Hepatic stellate cell (primary cell): ENCODE measurements at regions not wholly inside any gene's neighbourhood (a gene's known extent, or its start where the extent isn't known, plus 50 kb on each side); places are given as distances from the start of the nearest gene placed in this dataset.

Source experiments
- DNase-seq: peaks from one replicate; pipeline ENCODE4 v3.0.0; 2011; ENCODE audit warnings: low spot score

DNA sequence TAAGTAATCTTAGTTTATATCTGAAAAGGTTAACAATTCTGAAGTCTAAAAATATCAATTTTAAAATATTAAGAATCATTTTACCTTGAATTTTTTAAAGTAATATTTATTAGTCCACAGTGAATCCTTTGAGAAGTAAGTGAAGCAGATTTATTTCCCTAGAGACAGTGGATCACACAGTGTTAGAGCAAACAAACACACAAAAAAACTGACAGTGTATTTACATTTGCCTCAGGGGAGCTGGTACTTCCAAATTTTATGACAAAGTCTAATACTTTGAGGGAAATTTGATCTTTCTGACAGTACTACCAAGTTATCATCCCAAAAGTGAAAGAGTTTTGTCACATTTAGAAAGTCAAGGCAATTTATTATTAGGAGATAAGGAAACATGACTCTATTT lies 1750.6 kb upstream of the CDH9 start:
- no peak for DNase-seq

DNA sequence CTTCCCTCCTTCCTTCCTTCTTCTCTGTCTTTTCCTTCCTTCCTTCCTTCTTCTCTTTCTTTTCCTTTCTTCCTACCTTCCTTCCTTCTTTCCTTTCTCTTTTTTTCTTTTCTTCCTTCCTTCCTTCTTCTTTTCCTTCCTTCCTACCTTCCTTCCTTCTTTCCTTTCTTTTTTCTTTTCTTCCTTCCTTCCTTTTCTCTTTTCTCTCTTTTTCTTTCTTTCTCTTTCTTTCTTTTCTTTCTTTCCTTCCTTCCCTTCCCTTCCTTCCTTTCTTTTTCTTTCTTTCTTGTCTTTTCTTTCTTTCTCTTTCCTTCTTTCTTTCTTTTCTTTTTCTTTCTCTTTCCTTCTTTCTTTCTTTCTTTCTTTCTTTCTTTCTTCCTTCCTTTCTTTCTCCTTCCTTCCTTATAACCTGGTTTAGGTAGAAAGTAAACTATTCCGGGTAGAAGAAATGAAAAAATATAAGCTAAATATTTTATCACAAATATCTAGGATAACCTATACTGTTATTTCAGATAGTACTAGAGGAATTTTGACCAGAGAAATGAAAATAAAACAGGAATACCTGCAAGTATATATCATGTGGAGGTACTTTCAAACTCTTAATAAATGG lies 1741.8 kb upstream of the CDH9 start:
- DNase-seq: no peak

DNA sequence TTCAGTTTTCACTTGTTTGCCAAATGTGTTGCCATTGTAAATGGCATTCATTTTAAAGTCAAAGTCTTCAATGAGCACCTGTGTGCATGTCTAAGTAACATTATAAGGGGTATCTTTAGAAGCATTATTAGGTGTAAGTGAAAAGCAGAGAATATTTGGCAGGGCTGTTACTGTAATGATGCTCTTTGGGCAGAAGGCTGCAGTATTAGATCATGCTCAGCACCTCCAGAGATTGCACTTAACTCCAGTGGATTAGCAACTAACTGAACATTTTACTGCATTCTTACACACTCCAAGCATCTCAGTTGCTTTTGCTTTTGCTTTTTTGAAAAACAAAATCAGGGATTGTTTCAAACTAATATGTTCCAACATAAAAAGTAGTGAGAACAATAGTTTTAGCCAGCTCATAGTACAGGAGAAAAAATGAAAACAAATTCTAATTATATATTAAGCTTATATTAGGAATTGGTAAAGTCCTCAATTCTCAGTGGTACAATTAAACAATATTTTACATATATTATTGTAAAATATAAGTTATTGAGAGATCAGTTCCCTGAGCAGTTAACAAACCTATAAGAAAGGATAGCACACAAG lies 1740.9 kb upstream of the CDH9 start:
- no peak for DNase-seq

DNA sequence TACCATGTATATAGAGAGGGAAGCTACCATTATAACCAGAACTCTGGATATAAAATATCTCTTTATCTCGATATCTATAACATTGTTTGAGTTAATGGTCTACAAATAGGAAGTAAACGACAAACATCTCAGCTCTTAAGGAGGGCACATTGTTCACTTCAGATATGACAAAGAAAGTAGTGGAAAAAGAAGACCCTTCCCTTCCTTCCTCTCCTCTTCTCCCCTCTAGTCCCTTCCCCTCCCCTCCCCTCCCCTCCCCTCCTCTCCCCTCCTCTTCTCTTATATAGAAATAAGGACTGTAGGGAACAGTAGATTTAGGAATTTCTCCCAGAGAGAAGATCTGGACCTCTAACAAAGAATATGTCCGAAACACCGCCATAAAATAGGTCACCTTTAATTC lies 1731.9 kb upstream of the CDH9 start:
- no peak for DNase-seq

DNA sequence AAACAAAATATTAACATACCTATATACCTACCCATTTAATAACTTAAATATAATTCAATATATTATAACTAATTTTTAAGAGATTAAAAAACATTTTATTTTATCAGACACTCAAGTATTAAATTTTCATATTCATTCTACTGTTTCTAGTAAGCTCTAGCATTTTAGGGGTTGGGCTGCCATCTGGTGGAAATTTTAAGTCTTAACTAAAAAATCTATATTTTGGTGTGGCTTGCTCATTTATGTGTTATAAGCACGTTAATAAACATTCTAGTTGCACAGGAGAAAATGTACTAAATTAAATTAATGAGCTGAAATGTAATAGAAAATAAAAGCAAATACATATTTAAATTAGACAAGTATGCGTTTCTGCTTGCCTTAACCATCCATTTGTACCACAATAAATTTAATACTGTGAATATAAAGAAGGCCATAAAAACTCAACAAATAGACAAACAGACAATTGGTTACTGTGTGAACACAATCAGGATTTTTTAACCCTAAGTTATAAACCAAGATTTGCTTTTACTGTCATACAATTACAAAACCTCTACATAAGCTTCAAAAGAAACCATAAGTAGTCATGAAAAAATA lies 1728.3 kb upstream of the CDH9 start:
- DNase-seq: no peak

DNA sequence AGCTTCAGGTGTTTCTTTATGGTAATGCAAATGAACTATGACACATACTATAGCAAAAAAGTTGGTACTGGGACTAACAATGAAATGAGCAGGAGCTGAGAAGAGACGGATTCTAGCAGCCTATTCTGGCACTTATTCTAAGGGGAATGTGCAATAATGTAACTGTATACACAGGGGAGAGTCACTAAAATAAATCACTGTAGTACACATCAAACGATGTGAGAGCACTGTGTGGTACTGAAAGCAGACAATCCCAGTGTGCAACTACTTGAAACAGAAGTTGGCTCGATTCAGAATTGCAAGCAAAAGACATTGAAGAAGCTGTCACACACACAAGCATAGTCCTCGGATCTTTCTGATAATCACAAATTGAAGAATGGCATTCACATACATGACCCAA lies 1713.0 kb upstream of the CDH9 start:
- no peak for DNase-seq

DNA sequence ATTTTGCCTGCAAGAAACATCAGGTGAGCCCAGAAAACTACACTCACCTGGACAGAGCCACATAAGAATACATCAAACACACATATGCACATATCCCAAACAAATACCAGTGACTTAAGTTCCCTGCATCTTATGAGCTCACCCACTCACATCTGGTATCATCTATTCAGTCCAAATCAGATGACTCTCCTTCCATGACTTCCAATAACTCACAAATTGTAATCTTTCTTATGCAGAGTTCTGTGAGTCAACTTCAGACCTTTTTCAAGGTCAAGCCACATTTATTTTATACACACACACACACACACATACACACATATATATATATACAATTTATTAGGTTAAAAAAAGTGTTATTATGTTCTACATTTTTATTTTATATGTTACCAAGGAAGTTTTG lies 1711.9 kb upstream of the CDH9 start:
- DNase-seq: no peak

DNA sequence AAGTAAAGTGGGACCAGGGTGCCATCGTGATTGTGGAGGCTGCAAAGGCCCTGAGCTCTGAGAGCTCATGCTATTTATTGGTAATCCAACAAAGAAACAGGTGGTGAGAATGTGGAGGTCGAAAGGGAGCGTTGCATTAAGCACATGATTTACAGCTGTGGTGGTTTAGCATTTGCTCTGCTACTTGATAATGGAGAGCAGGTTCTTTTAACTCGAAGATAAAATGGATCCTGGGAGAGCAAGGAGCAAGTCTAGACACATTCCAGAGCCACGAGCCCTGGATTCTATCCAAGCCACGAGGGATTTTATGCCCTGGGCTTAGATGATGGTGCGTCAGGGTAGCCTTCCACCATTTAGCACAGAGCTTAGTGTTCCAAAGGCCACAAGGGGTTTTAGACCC lies 1710.1 kb upstream of the CDH9 start:
- DNase-seq: no peak

DNA sequence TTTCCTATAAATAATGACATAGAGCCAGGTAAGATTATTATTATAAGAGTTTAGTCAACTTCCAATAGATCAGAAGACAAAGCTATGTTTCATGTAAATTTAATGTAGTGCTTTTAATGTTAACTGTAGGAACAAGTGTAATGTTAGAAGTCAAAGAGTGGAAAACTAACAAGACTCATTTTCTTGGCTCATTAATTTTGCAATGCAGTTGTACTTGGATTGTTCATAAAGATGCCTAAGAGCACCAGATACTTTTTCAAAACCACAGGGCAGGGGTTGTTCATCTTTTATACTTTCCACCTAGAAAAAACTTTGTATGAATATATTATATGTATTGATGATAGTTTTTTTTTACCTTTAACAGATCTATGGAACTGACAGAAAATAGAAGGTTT lies 1705.3 kb upstream of the CDH9 start:
- DNase-seq: no peak

DNA sequence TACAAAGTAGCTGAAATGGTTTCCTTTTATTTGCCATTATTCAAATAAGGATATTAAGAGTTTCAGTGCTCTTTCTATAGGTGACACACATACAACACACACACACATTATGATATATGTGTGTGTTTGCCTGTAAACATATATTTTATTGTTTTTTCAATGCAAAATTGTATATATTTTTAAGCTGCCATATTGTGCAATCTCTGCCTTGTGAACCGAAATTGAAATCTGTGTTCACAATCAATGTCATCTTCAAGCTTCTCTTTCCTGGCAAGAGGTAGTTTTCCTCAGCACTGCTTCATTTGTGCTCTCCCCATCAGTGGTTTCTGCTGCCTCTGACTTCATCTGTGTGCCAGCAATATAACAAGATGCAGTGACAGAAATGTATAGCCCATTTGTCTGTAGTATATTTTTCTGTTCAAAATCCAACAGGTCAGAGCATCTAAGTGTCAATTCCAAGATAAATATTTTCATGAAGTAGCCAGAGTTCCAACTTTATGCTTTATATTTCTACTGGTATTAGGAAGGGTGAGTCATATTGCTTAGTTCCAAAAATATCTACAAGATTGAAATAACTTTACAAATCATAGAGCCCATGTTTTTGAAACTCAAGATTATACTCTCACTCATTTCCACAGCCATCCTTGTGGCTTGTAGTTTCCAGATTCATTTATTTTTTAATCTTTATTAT lies 1704.8 kb upstream of the CDH9 start:
- DNase-seq: no peak

DNA sequence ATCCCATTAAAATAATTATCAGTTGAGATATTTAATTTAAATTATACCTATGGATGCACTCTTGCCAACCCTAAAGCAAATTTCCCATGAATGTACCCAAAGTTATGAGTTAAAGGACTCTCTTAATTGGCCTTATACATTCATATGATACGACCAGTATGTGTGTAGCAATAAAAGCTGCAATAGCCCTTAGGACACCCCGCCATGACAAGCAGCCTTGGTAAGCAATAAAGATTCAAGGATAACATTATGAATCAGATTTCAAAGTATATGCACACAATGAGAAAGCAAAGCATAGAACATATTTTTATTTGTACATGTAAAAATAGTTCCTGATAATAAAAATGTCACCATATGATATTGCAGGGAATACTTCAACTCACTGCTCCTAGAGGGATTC lies 1699.3 kb upstream of the CDH9 start:
- no peak for DNase-seq

DNA sequence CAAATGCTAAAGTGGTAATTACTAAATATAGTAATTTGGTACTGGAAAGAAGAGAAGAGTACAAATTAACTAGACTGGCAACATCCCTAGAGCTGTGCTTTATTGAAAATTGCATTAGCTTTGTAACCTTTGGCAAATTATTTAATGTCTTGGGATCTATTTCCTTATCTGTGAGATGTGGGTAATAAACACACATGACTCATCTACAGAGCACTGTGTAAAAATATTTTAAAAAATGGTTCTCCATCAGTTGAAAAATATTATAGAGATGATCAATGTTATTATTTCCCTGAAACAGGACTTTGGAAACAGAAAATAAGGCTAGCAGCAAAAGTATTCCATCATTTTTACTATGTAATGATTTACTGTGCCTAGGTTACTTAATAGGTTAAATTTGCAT lies 1698.8 kb upstream of the CDH9 start:
- DNase-seq: no peak

DNA sequence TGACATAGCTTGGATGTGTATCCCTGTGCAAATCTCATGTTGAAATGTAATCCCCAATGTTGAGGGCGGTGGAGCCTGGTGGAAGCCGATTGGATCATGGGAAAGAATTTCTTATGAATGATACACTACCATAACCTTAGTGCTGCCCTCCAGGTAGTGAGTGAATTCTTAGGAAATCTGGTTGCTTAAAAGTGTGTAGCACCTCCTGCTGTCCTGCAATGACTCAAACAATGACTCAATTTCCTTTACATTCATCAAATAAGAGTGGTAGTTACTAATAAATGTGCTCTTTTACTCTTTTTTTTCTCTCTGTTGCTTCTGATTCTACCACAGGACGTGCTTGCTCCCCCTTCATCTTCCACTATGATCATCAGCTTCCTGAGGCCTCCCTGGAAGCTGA lies 1696.0 kb upstream of the CDH9 start:
- no peak for DNase-seq

DNA sequence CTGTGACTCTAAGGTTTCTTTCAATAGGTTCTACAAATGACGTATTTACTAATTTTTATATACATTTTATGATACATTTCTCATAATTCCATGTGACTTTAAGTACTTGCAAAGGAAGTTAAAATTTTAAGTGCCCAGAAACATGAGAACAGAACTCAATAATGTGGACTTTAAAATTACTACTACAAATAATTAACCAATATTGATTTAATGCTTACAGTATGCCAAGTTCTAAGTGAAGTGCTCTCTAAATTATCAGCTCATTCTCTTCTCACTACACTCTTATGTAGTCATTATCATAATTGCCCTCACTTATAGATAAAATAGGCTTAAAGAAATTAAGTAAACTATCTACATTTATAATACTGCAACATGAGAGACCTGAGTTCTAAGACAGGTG lies 1690.7 kb upstream of the CDH9 start:
- no peak for DNase-seq

DNA sequence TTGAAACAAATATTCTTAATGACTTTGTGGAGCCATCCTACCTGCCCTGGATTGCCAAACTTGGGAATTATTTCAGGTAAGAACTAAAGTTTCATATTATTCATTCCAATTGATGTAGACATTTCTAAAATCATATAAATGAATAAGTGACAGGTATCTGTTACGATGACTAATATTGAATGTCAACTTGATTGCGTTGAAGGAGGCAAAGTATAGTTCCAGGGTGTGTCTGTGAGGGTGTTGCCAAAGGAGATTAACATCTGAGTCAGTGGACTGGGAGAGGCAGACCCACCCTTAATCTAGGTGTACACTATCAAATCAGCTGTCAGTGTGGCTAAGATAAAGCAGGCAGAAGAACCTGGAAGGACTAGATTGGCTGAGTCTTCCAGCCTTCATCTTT lies 1688.4 kb upstream of the CDH9 start:
- no peak for DNase-seq

DNA sequence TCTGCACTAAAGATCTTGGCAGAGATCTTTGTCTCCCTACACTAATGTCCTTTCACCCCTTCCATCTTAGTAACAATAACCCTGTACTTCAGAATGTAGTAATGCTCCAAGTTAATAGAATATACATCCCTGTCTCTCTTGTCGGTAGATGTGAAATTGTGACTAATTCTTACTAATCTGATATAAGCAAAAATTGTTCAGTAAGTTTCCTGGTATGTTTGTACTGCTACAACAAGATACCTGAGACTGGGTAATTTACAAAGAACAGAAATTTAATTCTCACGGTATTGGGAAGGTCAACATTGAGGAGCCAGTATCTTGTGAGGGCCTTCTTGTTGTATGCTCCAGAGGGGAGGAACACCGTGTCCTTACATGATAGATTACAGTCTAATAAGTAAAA lies 1686.6 kb upstream of the CDH9 start:
- DNase-seq: no peak

DNA sequence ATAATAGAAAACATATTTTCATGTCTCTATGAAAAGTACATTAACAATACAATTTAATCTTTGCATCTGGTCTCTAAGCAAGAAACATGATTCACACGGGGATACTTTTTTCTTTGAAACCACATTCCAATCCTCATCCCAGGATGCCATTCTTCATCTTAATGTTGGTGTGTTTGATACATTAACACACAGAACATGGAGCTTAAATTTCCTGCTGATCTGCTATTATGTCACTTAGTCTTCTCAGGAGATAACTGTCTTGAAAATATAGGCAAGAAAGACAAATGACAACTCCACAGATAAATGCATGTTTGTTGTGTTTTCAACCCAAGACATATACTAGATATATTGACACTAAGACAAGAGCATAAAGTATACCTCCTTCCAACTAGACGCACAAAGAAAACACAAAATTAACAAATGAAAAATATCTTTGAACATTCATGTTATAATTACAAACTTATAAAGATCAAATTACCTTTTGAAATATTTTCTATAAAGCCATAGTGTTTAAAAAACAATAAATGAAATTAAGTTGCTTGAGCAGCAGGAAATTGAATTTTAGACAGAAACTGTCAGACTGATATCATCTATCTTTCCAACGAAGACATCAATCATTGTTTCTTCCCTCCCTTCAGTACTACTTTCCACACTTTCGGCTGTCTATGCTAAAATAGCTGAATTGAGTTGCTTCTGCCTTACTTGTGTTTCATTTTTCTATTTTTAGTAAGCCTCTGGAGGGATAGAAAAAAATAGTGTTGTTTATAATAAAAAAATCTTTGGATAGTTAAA lies 1676.7 kb upstream of the CDH9 start:
- DNase-seq: no peak

DNA sequence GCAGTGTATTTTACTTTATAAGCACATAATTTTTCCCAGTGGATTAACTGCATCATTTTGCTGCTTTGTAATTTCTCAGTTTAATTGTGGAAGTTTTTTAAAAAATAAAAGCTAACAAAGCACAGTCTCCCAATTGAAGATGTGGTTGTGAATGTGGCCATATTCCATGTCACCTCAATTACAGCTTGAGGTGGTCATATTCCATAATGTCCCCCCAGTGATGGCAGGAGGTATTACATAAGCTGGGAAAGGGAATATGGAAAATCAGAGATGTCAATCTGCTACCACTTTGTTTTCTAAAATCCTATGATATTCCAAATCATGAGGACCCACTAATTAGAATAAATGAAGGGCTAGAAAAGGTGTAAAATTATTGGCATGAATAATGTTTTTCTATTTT lies 1672.0 kb upstream of the CDH9 start:
- DNase-seq: no peak

DNA sequence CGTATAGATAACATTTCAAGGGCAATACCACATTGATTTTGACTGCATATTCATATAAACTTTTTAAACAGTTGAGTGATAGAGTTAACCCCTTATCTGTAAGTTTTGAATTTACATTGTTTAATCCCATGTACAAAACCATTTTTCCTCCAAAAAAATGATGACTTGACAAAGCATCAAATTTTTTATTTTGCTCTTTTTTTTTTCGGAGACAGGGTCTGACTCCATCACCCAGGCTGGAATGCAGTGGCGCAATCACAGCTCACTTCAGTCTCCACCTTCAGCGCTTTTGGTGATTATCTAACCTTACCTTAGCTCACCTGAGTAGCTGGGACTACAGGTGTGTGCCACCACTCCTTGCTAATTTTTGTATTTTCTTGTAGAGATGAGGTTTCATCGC lies 1670.1 kb upstream of the CDH9 start:
- no peak for DNase-seq

DNA sequence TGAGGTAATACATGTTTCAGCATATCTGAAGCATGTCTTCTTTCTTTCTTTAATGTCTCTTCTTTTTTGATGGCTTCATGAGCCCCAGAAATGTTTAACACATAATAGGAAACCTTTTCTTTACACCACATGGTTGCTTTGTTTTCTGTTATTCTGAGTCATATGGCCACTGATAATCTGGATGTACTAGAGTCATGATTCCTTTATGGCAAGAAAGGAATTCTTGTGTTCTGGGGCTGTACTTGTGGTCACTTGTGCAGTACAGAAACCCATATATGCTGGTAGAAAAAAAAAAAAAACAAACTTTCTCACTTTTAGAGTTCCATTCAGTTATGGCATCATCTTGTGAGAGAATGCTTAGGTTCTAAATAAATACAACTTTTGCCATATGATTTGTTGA lies 1669.3 kb upstream of the CDH9 start:
- no peak for DNase-seq

DNA sequence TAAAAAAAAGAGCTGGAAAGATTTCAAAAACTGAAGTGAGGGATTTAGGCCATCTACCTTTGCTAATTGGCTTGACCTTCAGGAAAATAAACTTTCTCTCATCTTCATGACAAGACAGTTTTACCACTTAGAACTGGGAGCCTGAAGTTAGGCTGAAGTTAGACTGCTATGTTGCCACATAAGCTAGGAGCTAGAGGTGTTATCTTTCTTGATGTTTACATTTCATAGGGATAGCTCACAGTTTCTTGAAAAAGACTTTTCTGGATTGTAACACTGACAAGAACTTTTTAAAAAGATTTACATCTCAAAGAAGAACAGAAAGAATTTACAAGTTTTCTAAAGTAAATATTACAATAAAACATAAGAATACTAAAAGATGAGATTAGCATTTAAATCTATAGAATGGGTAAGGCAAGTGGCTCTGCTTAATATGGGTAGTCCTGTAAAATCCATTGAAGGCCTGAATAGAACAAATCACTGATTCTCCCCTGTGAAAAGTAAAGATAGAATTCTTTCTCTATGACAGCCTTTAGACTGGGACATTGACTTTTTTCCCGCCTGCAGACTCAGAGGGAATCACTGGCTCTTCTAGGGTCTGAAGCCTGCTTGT lies 1665.4 kb upstream of the CDH9 start:
- DNase-seq: no peak

DNA sequence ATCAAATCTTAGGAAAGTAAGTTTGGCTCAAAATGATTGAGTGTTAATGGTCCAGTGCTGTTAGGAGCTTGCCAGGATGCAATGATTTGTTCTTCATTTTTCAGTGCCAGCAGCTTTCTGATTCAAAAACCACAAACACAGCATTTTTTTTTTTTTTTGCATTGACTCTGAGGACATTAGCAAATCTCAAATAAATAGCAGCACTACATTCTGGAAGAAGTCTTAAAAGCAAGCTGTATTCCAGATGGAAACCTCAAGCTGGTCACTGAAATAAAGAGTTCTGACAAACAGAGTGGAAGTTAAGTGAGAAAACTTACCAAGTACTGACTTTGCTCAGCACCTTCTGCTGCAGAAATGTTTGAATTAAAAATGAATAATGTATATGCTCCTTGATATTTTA lies 1653.1 kb upstream of the CDH9 start:
- no peak for DNase-seq
